Vagina (tissue), 2 donors: ENCODE measurements at regions not wholly inside any gene's neighbourhood (a gene's known extent, or its start where the extent isn't known, plus 50 kb on each side); places are given as distances from the start of the nearest gene placed in this dataset.

Experiments used
- DNase-seq, 2 donors: peaks; one replicate each; pipeline ENCODE4 v3.0.0-alpha.2; 2017; ENCODE audit errors: extremely low spot score in 2 of 2
- H3K27ac ChIP-seq: fragments of 200-600 bp; sonication (generic); one replicate; pipeline ENCODE4 v1.5.1; 2019
- H3K27me3 ChIP-seq: fragments of 200-600 bp; sonication (generic); one replicate; pipeline ENCODE4 v1.5.1; 2019
- H3K36me3 ChIP-seq, 2 donors: fragments of 200-600 bp; sonication (generic); one replicate each; pipeline ENCODE4 v1.5.1; 2017 to 2019
- H3K4me1 ChIP-seq: fragments of 200-600 bp; sonication (generic); one replicate; pipeline ENCODE4 v1.5.1; 2019
- H3K4me3 ChIP-seq, 2 donors: fragments of 200-600 bp; sonication (generic); 1 replicate in 1 of 2; 2 replicates in 1 of 2; pipeline ENCODE4 v1.5.1; 2016 to 2019
- H3K9me3 ChIP-seq: fragments of 200-600 bp; sonication (generic); one replicate; pipeline ENCODE4 v1.5.1; 2019
- CTCF ChIP-seq, 3 experiments: fragments of 450-650 bp in 2 of 3; fragments of 200-600 bp in 1 of 3; sonication (generic) in 1 of 3; IDR thresholded peaks; one replicate each; pipeline ENCODE4 v1.5.1; 2017 to 2019; ENCODE audit warnings: antibody characterized with exemption in 3 of 3, mild to moderate bottlenecking in 2 of 3, moderate library complexity in 2 of 3
- POLR2A ChIP-seq, 2 donors: fragments of 450-650 bp; IDR thresholded peaks; one replicate each; pipeline ENCODE4 v1.6.1; 2017; ENCODE audit warnings: antibody characterized with exemption in 2 of 2, mild to moderate bottlenecking in 2 of 2, moderate library complexity in 2 of 2
- POLR2AphosphoS5 ChIP-seq, 2 donors: sonication (generic); formaldehyde crosslinking; IDR thresholded peaks; one replicate each; pipeline ENCODE4 v1.9.0; 2017; ENCODE audit warnings: antibody characterized with exemption in 2 of 2, mild to moderate bottlenecking in 2 of 2, low read depth in 1 of 2; ENCODE audit not compliant: insufficient read depth in 1 of 2
- intact Hi-C: fragments of 100-400 bp; cut with DNase I; formaldehyde crosslinking; loops from one replicate; pipeline ENCODE4 v1.15.1; 2023

GRCh38 chr2:142598846-142599245 lies 278.6 kb upstream of the KYNU start:
- no peaks in the 10 kb centered on the region for H3K36me3 ChIP-seq
- no peaks in the 10 kb centered on the region for H3K9me3 ChIP-seq
- no peak for DNase-seq
- no peak overlapping the region for H3K27ac ChIP-seq
- H3K4me3 ChIP-seq: no peak overlapping the region
- intact Hi-C loops: no loop called here
- no peaks in the 10 kb centered on the region for H3K4me1 ChIP-seq
- no peaks in the 10 kb centered on the region for H3K27me3 ChIP-seq
- no peak for TF ChIP-seq POLR2A (IDR thresholded peaks at IDR 0.05)
- no peak for TF ChIP-seq POLR2AphosphoS5 (IDR thresholded peaks at IDR 0.05; ENCODE audit: insufficient read depth in 1 of 2, low read depth in 1 of 2)
- TF ChIP-seq CTCF (IDR thresholded peaks at IDR 0.05): no peak

GRCh38 chr2:142596334-142597088 lies 281.0 kb upstream of the KYNU start:
- no peaks in the 10 kb centered on the region for H3K9me3 ChIP-seq
- DNase-seq: no peak
- intact Hi-C loops: no loop called here

GRCh38 chr2:142594935-142595334 lies 282.5 kb upstream of the KYNU start:
- Histone ChIP-seq H3K4me3 (no peak overlapping the region), H3K36me3 (no peaks in the 10 kb centered on the region), H3K4me1 (no peaks in the 10 kb centered on the region), H3K27ac (no peak overlapping the region), H3K27me3 (no peaks in the 10 kb centered on the region), H3K9me3 (no peaks in the 10 kb centered on the region)
- no peak for TF ChIP-seq POLR2AphosphoS5 (IDR thresholded peaks at IDR 0.05; ENCODE audit: insufficient read depth in 1 of 2, low read depth in 1 of 2)
- TF ChIP-seq POLR2A (IDR thresholded peaks at IDR 0.05): no peak
- TF ChIP-seq CTCF (IDR thresholded peaks at IDR 0.05): no peak
- intact Hi-C loops: no loop called here
- no peak for DNase-seq

More at GRCh38 chr2:142596334-142597088, 281.0 kb upstream of the KYNU start:
- no peaks in the 10 kb centered on the region for H3K36me3 ChIP-seq
- no peak overlapping the region for H3K27ac ChIP-seq
- no peak for TF ChIP-seq CTCF (IDR thresholded peaks at IDR 0.05)
- no peaks in the 10 kb centered on the region for H3K27me3 ChIP-seq
- no peaks in the 10 kb centered on the region for H3K4me1 ChIP-seq
- H3K4me3 ChIP-seq: no peak overlapping the region

GRCh38 chr2:142592171-142592570 lies 285.3 kb upstream of the KYNU start:
- Histone ChIP-seq H3K9me3 (no peaks in the 10 kb centered on the region), H3K36me3 (no peaks in the 10 kb centered on the region), H3K27me3 (no peaks in the 10 kb centered on the region), H3K27ac (no peak overlapping the region), H3K4me1 (no peaks in the 10 kb centered on the region), H3K4me3 (no peak overlapping the region)
- DNase-seq: no peak
- intact Hi-C loops: no loop called here
- no peak for TF ChIP-seq POLR2A (IDR thresholded peaks at IDR 0.05)

GRCh38 chr2:142591420-142591819 lies 286.0 kb upstream of the KYNU start:
- intact Hi-C loops: no loop called here
- Histone ChIP-seq H3K36me3 (no peaks in the 10 kb centered on the region), H3K27ac (no peak overlapping the region), H3K4me1 (no peaks in the 10 kb centered on the region), H3K9me3 (no peaks in the 10 kb centered on the region), H3K4me3 (no peak overlapping the region), H3K27me3 (no peaks in the 10 kb centered on the region)
- no peak for DNase-seq
- TF ChIP-seq POLR2AphosphoS5 (IDR thresholded peaks at IDR 0.05; ENCODE audit: insufficient read depth in 1 of 2, low read depth in 1 of 2): no peak
- TF ChIP-seq CTCF (IDR thresholded peaks at IDR 0.05): no peak
- TF ChIP-seq POLR2A (IDR thresholded peaks at IDR 0.05): no peak
